H1 (cell line): ENCODE measurements at regions not wholly inside any gene's neighbourhood (a gene's known extent, or its start where the extent isn't known, plus 50 kb on each side); places are given as distances from the start of the nearest gene placed in this dataset.

Source experiments
- CTCF ChIA-PET: fragments of 300-600 bp; sonication (Branson Sonifier 250); formaldehyde crosslinking; loops from one replicate; lab custom pipeline; 2021; ENCODE audit not compliant: partially characterized antibody; lab: Charles Lee
- POLR2A ChIA-PET: fragments of 300-600 bp; sonication (Branson Sonifier 250); formaldehyde crosslinking; loops from one replicate; lab custom pipeline; 2021; ENCODE audit warnings: inconsistent platforms; ENCODE audit not compliant: partially characterized antibody; lab: Charles Lee
- DNase-seq, 2 experiments: peaks; one replicate each; pipeline versions ENCODE4 v3.0.0 to v3.0.0-alpha.2; 2010 to 2022; ENCODE audit warnings: low spot score in 2 of 2, low read depth in 1 of 2, mixed read lengths in 1 of 2
- FAIRE-seq: peaks from 2 replicates; lab custom pipeline; 2011; peaks lifted over from hg19 to GRCh38; lab: Jason Lieb, UNC
- H2AFZ ChIP-seq: 2 replicates; pipeline ENCODE4 v1.8.1; 2012; ENCODE audit warnings: low read length, inconsistent platforms
- H2AK5ac ChIP-seq: 2 replicates; pipeline ENCODE4 v1.6.1; 2013; ENCODE audit warnings: low read depth, low read length
- H2BK120ac ChIP-seq: replicated peaks from 2 replicates; pipeline ENCODE3; 2013; ENCODE audit warnings: low read depth, low read length, inconsistent platforms
- H2BK12ac ChIP-seq: 2 replicates; pipeline ENCODE4 v1.6.1; 2013; ENCODE audit warnings: low read depth, low read length
- H2BK15ac ChIP-seq: 2 replicates; pipeline ENCODE4 v1.6.1; 2013; ENCODE audit warnings: low read length
- H2BK20ac ChIP-seq: 2 replicates; pipeline ENCODE4 v1.6.1; 2013; ENCODE audit warnings: low read length
- H2BK5ac ChIP-seq: 2 replicates; pipeline ENCODE4 v1.6.1; 2013; ENCODE audit warnings: low read depth, low read length
- H3K14ac ChIP-seq: 2 replicates; pipeline ENCODE4 v1.6.1; 2013; ENCODE audit warnings: inconsistent platforms; ENCODE audit not compliant: insufficient read length
- H3K18ac ChIP-seq: 2 replicates; pipeline ENCODE4 v1.6.1; 2013; ENCODE audit warnings: low read length; ENCODE audit errors: extremely low read depth
- H3K23ac ChIP-seq: 2 replicates; pipeline ENCODE4 v1.6.1; 2013; ENCODE audit warnings: inconsistent platforms; ENCODE audit not compliant: insufficient read length
- H3K23me2 ChIP-seq: 2 replicates; pipeline ENCODE4 v1.6.1; 2013; ENCODE audit warnings: low read depth, low read length
- H3K27ac ChIP-seq: 2 replicates; pipeline ENCODE4 v1.6.1; 2011; ENCODE audit warnings: low read depth, low read length, inconsistent platforms
- H3K27me3 ChIP-seq, 4 experiments: replicated peaks in 1 of 4; 1 replicate in 1 of 4; 2 replicates in 3 of 4; pipeline versions ENCODE4 v1.6.1 to v1.8.1; 2011 to 2013; ENCODE audit warnings: low read length in 3 of 4, mild to moderate bottlenecking in 3 of 4, inconsistent platforms in 2 of 4, mixed read lengths in 2 of 4, moderate library complexity in 1 of 4; ENCODE audit not compliant: control insufficient read depth in 3 of 4, insufficient read depth in 3 of 4; ENCODE audit errors: extremely low read depth in 1 of 4
- H3K36me3 ChIP-seq, 4 experiments: 2 replicates each; pipeline versions ENCODE4 v1.6.1 to v1.8.1; 2011 to 2013; ENCODE audit warnings: mild to moderate bottlenecking in 4 of 4, low read length in 3 of 4, moderate library complexity in 2 of 4, control low read depth in 1 of 4, inconsistent platforms in 1 of 4; ENCODE audit not compliant: insufficient read depth in 4 of 4, control insufficient read depth in 2 of 4
- H3K4ac ChIP-seq: replicated peaks from 2 replicates; pipeline ENCODE3; 2013; ENCODE audit warnings: low read length, low read depth, mixed read lengths, inconsistent platforms; ENCODE audit not compliant: insufficient read length
- H3K4me1 ChIP-seq, 4 experiments: replicated peaks in 1 of 4; 1 replicate in 1 of 4; 2 replicates in 3 of 4; pipeline versions ENCODE4 v1.6.1 to v1.8.1; 2011 to 2013; ENCODE audit warnings: low read length in 3 of 4, inconsistent platforms in 2 of 4, mixed read lengths in 1 of 4; ENCODE audit not compliant: insufficient read depth in 4 of 4, control insufficient read depth in 3 of 4
- H3K4me2 ChIP-seq, 2 experiments: 2 replicates each; pipeline versions ENCODE4 v1.6.1 to v1.8.1; 2011 to 2013; ENCODE audit warnings: low read depth in 2 of 2, low read length in 2 of 2, control low read depth in 1 of 2, inconsistent platforms in 1 of 2, mild to moderate bottlenecking in 1 of 2; ENCODE audit not compliant: insufficient read depth in 1 of 2
- H3K4me3 ChIP-seq, 4 experiments: fragments of 200-600, 300-600 bp in 1 of 4; sonication (generic), shearing (Covaris generic), sonication (Bioruptor Twin) in 1 of 4; 2 replicates each; pipeline versions ENCODE4 v1.5.1 to v1.8.1; 2011 to 2016; ENCODE audit warnings: low read length in 4 of 4, low read depth in 3 of 4, control low read depth in 2 of 4, inconsistent platforms in 2 of 4, mild to moderate bottlenecking in 2 of 4, mixed read lengths in 1 of 4, moderate library complexity in 1 of 4; ENCODE audit not compliant: insufficient read depth in 2 of 4; ENCODE audit errors: extremely low read depth in 1 of 4
- H3K56ac ChIP-seq: replicated peaks from 2 replicates; pipeline ENCODE3; 2013; ENCODE audit warnings: low read depth, mild to moderate bottlenecking, mixed read lengths, low read length, inconsistent platforms; ENCODE audit not compliant: insufficient read length
- H3K79me1 ChIP-seq: 2 replicates; pipeline ENCODE4 v1.6.1; 2013; ENCODE audit warnings: low read depth, low read length, control low read depth
- H3K79me2 ChIP-seq, 2 experiments: 2 replicates each; pipeline versions ENCODE4 v1.6.1 to v1.8.1; 2012 to 2013; ENCODE audit warnings: low read length in 2 of 2, mild to moderate bottlenecking in 2 of 2, inconsistent platforms in 1 of 2; ENCODE audit not compliant: insufficient read depth in 2 of 2, control insufficient read depth in 1 of 2
- H3K9ac ChIP-seq, 4 experiments: replicated peaks in 1 of 4; 1 replicate in 1 of 4; 2 replicates in 3 of 4; pipeline versions ENCODE4 v1.6.1 to v1.8.1; 2011 to 2013; ENCODE audit warnings: low read depth in 3 of 4, low read length in 3 of 4, control low read depth in 2 of 4, mild to moderate bottlenecking in 2 of 4, moderate library complexity in 2 of 4, inconsistent platforms in 1 of 4; ENCODE audit errors: extremely low read depth in 1 of 4
- H3K9me3 ChIP-seq, 2 experiments: 2 replicates each; pipeline versions ENCODE4 v1.6.1 to v1.8.1; 2012 to 2013; ENCODE audit warnings: mild to moderate bottlenecking in 2 of 2, moderate library complexity in 2 of 2, control low read depth in 1 of 2, inconsistent platforms in 1 of 2, low read depth in 1 of 2, low read length in 1 of 2, mixed read lengths in 1 of 2; ENCODE audit not compliant: insufficient read depth in 2 of 2
- H4K20me1 ChIP-seq, 2 experiments: replicated peaks in 1 of 2; 2 replicates each; pipeline versions ENCODE3 to v1.8.1; 2011 to 2013; ENCODE audit warnings: inconsistent platforms in 2 of 2, low read length in 2 of 2, mild to moderate bottlenecking in 1 of 2; ENCODE audit not compliant: insufficient read depth in 2 of 2, control insufficient read depth in 1 of 2
- H4K5ac ChIP-seq: 2 replicates; pipeline ENCODE4 v1.6.1; 2013; ENCODE audit warnings: low read length, low read depth, mixed read lengths, inconsistent platforms; ENCODE audit not compliant: insufficient read length
- H4K8ac ChIP-seq: 2 replicates; pipeline ENCODE4 v1.8.0; 2013; ENCODE audit warnings: mild to moderate bottlenecking, moderate library complexity, low read length, inconsistent platforms; ENCODE audit not compliant: insufficient read depth; ENCODE audit errors: extremely low read depth
- H4K91ac ChIP-seq: replicated peaks from 2 replicates; pipeline ENCODE3; 2013; ENCODE audit warnings: low read length, mixed read lengths, inconsistent platforms; ENCODE audit not compliant: insufficient read length
- TAF7 ChIP-seq: optimal IDR thresholded peaks from 2 replicates; pipeline ENCODE3; 2011; ENCODE audit warnings: low read depth, mild to moderate bottlenecking, inconsistent platforms, low read length, moderate library complexity, borderline replicate concordance
- WGBS, 2 experiments: shearing (Covaris generic) in 1 of 2; methylation state at CpG; one replicate each; pipeline versions ENCODE4 v1.1.6 to v1.1.7; 2013 to 2015; ENCODE audit warnings: low lambda C conversion rate in 2 of 2, mixed read lengths in 2 of 2, inconsistent platforms in 1 of 2, low coverage in 1 of 2, missing lambda C conversion rate in 1 of 2; ENCODE audit not compliant: insufficient replicate concordance in 2 of 2, insufficient coverage in 1 of 2, insufficient read length in 1 of 2; ENCODE audit errors: extremely low coverage in 1 of 2, missing lambda C conversion rate in 1 of 2; 5-methylcytosine and 5-hydroxymethylcytosine counted together

DNA sequence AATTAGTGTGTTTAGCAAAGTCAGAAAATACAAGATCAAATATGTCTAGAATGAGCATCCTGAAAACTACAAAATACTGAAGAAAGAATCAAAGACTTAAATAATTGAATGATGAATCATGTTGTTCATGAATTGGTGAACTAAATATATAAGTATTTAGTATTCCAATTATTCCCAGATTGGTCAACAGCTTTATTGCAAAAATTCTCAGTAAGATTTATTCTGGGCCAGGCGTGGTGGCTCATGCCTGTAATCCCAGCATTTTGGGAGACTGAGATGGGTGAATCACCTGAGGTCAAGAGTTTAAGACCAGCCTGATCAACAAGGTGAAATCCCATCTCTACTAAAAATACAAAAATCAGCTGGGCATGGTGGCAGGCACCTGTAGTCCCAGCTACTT, 250.0 kb upstream of the NECTIN3 start:
- no peak overlapping the region for H2AK5ac ChIP-seq

More for the DNA sequence above, 250.0 kb upstream of the NECTIN3 start:
- H2BK120ac ChIP-seq = no peak overlapping the region
- H3K27ac ChIP-seq = no peak overlapping the region
- no peaks in the 10 kb centered on the region for H3K27me3 ChIP-seq
- no peak overlapping the region for H3K14ac ChIP-seq
- no peak overlapping the region for H3K4ac ChIP-seq
- H4K8ac ChIP-seq = no peak overlapping the region
- no peak overlapping the region for H4K91ac ChIP-seq
- H3K4me1 ChIP-seq = no peaks in the 10 kb centered on the region
- POLR2A ChIA-PET = no interaction called here
- no peak overlapping the region for H2BK15ac ChIP-seq
- H3K79me1 ChIP-seq = no peaks in the 10 kb centered on the region
- H3K9ac ChIP-seq = no peak overlapping the region
- H4K20me1 ChIP-seq = no peaks in the 10 kb centered on the region
- no peak overlapping the region for H2BK20ac ChIP-seq
- CTCF ChIA-PET = no interaction called here
- H2AFZ ChIP-seq = no peak overlapping the region
- no peak overlapping the region for H4K5ac ChIP-seq
- H2BK5ac ChIP-seq = no peak overlapping the region
- no peaks in the 10 kb centered on the region for H3K36me3 ChIP-seq
- FAIRE-seq (no peak), DNase-seq (no peak)
- no peak for TF ChIP-seq TAF7
- 86% methylated on average over 1 of the region's 1 CpG; no CpG with 5 or more reads in 1 of the 2 experiments for WGBS, 2 experiments
- no peak overlapping the region for H3K56ac ChIP-seq
- H3K23me2 ChIP-seq = no peaks in the 10 kb centered on the region
- no peak overlapping the region for H2BK12ac ChIP-seq
- no peak overlapping the region for H3K4me3 ChIP-seq
- H3K79me2 ChIP-seq = no peaks in the 10 kb centered on the region
- no peak overlapping the region for H3K4me2 ChIP-seq
- H3K18ac ChIP-seq = no peak overlapping the region
- H3K9me3 ChIP-seq = no peaks in the 10 kb centered on the region; a peak in 1 of 4 replicates
- H3K23ac ChIP-seq = no peak overlapping the region
